GM12878 (cell line): ENCODE measurements at regions not wholly inside any gene's neighbourhood (a gene's known extent, or its start where the extent isn't known, plus 50 kb on each side); places are given as distances from the start of the nearest gene placed in this dataset.

Experiments used
- ATF7 ChIP-seq: fragments of 450-650 bp; IDR thresholded peaks from 2 replicates; pipeline ENCODE4 v1.6.1; 2016; ENCODE audit warnings: low read depth, mild to moderate bottlenecking
- BCL3 ChIP-seq: IDR thresholded peaks from 2 replicates; pipeline ENCODE4 v1.6.1; 2011; ENCODE audit warnings: borderline replicate concordance, low read depth, mild to moderate bottlenecking, moderate library complexity, low read length; ENCODE audit not compliant: insufficient read depth, poor library complexity, severe bottlenecking
- BHLHE40 ChIP-seq, 2 experiments: fragments of 450-650 bp in 1 of 2; IDR thresholded peaks; 2 replicates each; pipeline ENCODE4 v1.6.1; 2011 to 2017; ENCODE audit warnings: low read depth in 2 of 2, borderline replicate concordance in 1 of 2, improper control_type of control experiment in 1 of 2, low read length in 1 of 2, mild to moderate bottlenecking in 1 of 2
- BMI1 ChIP-seq: fragments of 450-650 bp; IDR thresholded peaks from 2 replicates; pipeline ENCODE4 v1.6.1; 2016; ENCODE audit warnings: mild to moderate bottlenecking, moderate library complexity, borderline replicate concordance
- CBFB ChIP-seq: IDR thresholded peaks from 2 replicates; pipeline ENCODE4 v1.6.1; 2016; ENCODE audit warnings: antibody characterized with exemption, low read depth
- CBX5 ChIP-seq: sonication (generic); IDR thresholded peaks from 2 replicates; pipeline ENCODE4 v1.6.1; 2016; ENCODE audit warnings: low read depth, moderate library complexity, mild to moderate bottlenecking, inconsistent platforms
- CHD4 ChIP-seq: fragments of 200-600 bp; sonication (generic); IDR thresholded peaks from 2 replicates; pipeline ENCODE4 v1.6.1; 2016; ENCODE audit warnings: mild to moderate bottlenecking
- IKZF1 ChIP-seq: fragments of 450-650 bp; conservative IDR thresholded peaks from 2 replicates; pipeline ENCODE4 v1.6.1; 2017; ENCODE audit warnings: antibody characterized with exemption, mild to moderate bottlenecking
- IRF5 ChIP-seq: fragments of 450-650 bp; IDR thresholded peaks from 2 replicates; pipeline ENCODE4 v1.6.1; 2017; ENCODE audit warnings: borderline replicate concordance
- MEF2B ChIP-seq: fragments of 450-650 bp; IDR thresholded peaks from 2 replicates; pipeline ENCODE4 v1.6.1; 2018; ENCODE audit warnings: mild to moderate bottlenecking, moderate library complexity; ENCODE audit not compliant: partially characterized antibody, poor library complexity, severe bottlenecking
- MLLT1 ChIP-seq: fragments of 450-650 bp; IDR thresholded peaks from 2 replicates; pipeline ENCODE4 v1.6.1; 2016; ENCODE audit warnings: mild to moderate bottlenecking
- MTA2 ChIP-seq: fragments of 450-650 bp; IDR thresholded peaks from 2 replicates; pipeline ENCODE4 v1.6.1; 2016; ENCODE audit warnings: low read depth, mild to moderate bottlenecking, moderate library complexity
- MTA3 ChIP-seq: IDR thresholded peaks from 2 replicates; pipeline ENCODE4 v1.6.1; 2012; ENCODE audit warnings: low read length, inconsistent platforms, borderline replicate concordance
- NFYB ChIP-seq: IDR thresholded peaks from 2 replicates; pipeline ENCODE4 v1.6.1; 2011; ENCODE audit warnings: low read depth, mild to moderate bottlenecking, low read length, improper control_type of control experiment, moderate library complexity; ENCODE audit not compliant: insufficient read depth
- PBX3 ChIP-seq: IDR thresholded peaks from 2 replicates; pipeline ENCODE4 v1.6.1; 2011; ENCODE audit warnings: mild to moderate bottlenecking, low read depth, low read length, moderate library complexity; ENCODE audit not compliant: insufficient replicate concordance
- RCOR1 ChIP-seq: conservative IDR thresholded peaks from 2 replicates; pipeline ENCODE4 v1.6.1; 2012; ENCODE audit warnings: low read depth, low read length, improper control_type of control experiment
- RFX5 ChIP-seq: IDR thresholded peaks from 2 replicates; pipeline ENCODE4 v1.6.1; 2011; ENCODE audit warnings: low read depth, low read length, improper control_type of control experiment
- RUNX3 ChIP-seq: IDR thresholded peaks from 2 replicates; pipeline ENCODE4 v1.6.1; 2012; ENCODE audit warnings: low read length, inconsistent platforms
- SREBF2 ChIP-seq: IDR thresholded peaks from 2 replicates; pipeline ENCODE4 v1.6.1; 2012; ENCODE audit warnings: mild to moderate bottlenecking, low read length
- SUPT20H ChIP-seq: IDR thresholded peaks from 2 replicates; pipeline ENCODE4 v1.6.1; 2011; ENCODE audit warnings: low read depth, mild to moderate bottlenecking, low read length, moderate library complexity, borderline replicate concordance; ENCODE audit not compliant: control insufficient read depth
- ZNF687 ChIP-seq: fragments of 450-650 bp; IDR thresholded peaks from 2 replicates; pipeline ENCODE4 v1.6.1; 2017; ENCODE audit warnings: mild to moderate bottlenecking, moderate library complexity

GRCh38 chr13:103168901-103169508 is 102.8 kb upstream of the SLC10A2 start (continued):
- no peak for TF ChIP-seq BCL3
- TF ChIP-seq SREBF2, result no peak
- TF ChIP-seq IRF5, result no peak
- no peak for TF ChIP-seq CHD4
- no peak for TF ChIP-seq MTA3
- no peak for TF ChIP-seq BHLHE40 (IDR thresholded peaks at IDR 0.05; ENCODE audit: borderline replicate concordance in 1 of 2, low read depth in 2 of 2, low read length in 1 of 2)
- TF ChIP-seq SUPT20H, result no peak
- TF ChIP-seq PBX3, result no peak
- TF ChIP-seq MTA2, result peak; percentile 79
- TF ChIP-seq CBX5, result no peak
- TF ChIP-seq IKZF1, result no peak
- TF ChIP-seq CBFB, result no peak
- peak; percentile 21; the same call in 1 of the 2 replicates for TF ChIP-seq ZNF687
- TF ChIP-seq ATF7, result peak; percentile 40; the same call in 1 of the 2 replicates
- no peak for TF ChIP-seq NFYB
- TF ChIP-seq RFX5, result no peak
- peak; percentile 55; the same call in 1 of the 2 replicates for TF ChIP-seq MLLT1
- TF ChIP-seq BMI1, result no peak
- TF ChIP-seq RUNX3, result 0 out of 2 replicates have a peak, but pooled peaks have one; percentile 12
- peak; percentile 19 for TF ChIP-seq MEF2B
- no peak for TF ChIP-seq RCOR1
